GM19240 (cell line): ENCODE measurements at regions not wholly inside any gene's neighbourhood (a gene's known extent, or its start where the extent isn't known, plus 50 kb on each side); places are given as distances from the start of the nearest gene placed in this dataset.

ENCODE experiments used
- DNase-seq: peaks from one replicate; pipeline ENCODE4 v3.0.0; 2011; ENCODE audit warnings: low spot score; ENCODE audit not compliant: insufficient read length

- no peak for DNase-seq
Measured at GRCh38 chr4:179530958-179531357, 2088.7 kb upstream of the AGA start.

GRCh38 chr4:179536694-179537093, 2094.5 kb upstream of the AGA start:
- DNase-seq: no peak

DNA sequence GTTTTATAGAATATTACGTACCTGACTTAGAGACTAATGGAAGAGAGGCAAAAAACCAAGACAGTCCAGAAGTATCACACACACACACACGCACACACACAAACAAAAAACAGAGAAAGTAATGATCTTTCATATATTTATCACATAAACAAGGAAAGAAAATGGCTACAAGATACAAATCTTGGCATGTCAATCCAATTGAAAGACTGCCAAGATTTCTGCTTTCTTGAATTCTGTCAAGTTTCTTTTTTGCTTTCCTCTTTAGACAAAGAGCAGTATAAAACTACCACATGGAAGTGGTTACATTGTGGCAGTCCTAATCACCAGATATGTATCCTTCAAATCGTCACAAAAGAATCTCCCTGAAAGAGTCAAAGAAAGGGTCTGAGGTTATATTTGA, 2097.4 kb upstream of the AGA start:
- no peak for DNase-seq

GRCh38 chr4:179543771-179544170, 2101.5 kb upstream of the AGA start:
- DNase-seq: no peak

DNA sequence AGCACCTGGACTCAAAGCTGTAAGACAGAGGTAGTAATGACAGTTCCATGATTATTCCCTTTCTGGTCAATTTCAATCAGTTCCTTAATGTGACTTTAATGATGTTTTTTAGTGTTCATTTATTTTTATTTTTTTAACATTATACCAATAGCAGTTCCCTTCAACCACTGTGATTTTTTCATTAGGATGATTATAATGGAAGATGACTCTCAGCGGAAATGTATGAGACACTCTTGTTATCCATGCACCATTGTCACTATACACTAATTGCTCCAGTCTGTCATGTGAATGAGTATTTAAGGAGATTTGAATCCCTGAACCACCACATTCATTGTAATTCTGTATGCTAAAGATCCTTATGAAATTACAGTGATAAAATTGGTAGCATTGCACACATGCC, 2102.3 kb upstream of the AGA start:
- DNase-seq: no peak

DNA sequence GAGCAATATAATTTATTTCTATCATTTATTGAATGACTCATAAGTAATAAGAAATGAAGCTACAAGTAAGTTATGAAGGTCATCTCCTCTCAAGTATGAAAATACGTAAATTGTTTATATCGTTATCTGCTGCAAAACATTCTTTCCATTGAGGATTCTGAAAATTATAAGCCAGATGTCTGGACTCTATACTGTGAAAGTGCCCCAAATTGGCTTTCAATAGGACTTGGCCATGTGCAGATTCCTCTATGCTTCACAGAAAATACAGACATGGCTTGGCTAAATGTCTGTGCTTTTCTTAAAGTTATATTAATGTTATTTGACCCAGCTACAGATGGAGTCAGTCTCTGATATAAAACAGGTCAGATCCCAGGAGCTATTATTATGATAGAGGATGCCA, 2109.9 kb upstream of the AGA start:
- DNase-seq: no peak

DNA sequence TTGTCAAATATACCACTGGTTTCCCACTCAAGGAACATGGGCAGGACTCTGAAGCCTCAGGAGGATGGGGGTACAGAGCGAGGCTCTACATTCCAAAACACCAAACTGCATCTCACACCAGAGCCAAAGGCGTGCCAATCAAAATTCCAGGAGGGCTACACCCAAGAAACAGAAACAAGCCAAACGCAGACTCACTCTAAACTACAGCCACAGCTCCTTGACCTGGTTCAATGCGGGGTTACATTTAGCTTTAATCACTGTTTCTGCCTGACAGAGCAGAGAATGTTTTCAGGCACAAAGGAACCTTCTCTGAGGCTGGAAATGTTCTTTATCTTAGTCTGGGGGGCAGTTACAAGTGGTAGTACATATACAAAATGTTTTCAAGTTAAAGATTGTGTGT, 2121.5 kb upstream of the AGA start:
- DNase-seq: no peak

DNA sequence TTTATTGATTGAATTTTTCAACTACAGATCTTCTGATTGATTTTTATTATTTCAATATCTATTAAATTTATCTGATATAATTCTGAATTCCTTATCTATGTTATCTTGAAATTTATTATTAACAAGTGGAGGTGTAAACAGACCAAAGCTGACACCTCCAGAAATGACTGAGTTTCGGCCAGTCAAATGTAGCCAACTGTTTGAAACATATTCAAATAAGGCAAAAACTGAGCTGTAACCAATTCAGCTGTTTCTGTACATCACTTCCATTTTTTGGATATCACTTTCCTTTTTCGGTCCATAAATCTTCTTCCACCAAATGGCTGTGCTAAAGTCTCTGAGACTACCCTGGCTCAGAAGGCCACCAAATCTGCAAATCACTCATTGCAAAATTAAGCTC, 2127.3 kb upstream of the AGA start:
- no peak for DNase-seq

GRCh38 chr4:179582164-179582905, 2140.1 kb upstream of the AGA start:
- no peak for DNase-seq

GRCh38 chr4:179583221-179583620, 2141.0 kb upstream of the AGA start:
- no peak for DNase-seq

GRCh38 chr4:179584101-179584500, 2141.9 kb upstream of the AGA start:
- DNase-seq: no peak

- no peak for DNase-seq
Measured at GRCh38 chr4:179585761-179586160, 2143.5 kb upstream of the AGA start.

GRCh38 chr4:179586460-179586859, 2144.2 kb upstream of the AGA start:
- no peak for DNase-seq

DNA sequence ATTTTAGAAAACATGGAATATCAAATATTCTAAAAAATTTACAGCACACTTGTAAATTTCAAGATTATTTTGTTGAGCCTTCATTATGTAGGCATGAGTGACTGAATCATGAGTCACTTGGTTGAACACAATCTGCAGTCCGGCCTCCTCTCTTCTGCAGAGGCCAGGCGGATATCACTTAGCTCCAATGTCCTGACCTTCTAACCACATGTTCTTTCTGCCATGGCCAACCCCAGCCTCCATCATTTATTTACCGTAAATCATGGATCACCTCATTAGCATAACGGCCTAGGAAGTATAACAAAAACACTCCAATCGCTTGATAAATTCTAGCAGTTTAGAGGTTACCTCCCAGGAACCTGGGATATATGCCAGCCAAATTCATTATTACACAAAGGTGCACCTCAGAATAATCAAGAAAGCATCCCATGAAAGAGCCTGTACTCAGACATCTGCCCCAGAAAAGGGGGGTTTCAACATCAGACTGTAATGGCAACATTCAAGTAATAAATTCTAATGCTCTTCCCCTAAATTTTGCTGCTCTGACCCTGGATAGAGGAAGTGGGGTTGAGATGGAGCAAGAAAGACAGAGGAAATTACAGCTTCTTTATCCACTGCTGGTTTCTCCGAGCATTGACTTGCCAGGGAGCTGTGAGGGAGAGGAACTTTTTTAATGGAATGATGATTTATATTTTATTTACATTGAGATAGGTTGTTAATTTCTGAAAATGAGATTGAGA, 2153.6 kb upstream of the AGA start:
- no peak for DNase-seq

DNA sequence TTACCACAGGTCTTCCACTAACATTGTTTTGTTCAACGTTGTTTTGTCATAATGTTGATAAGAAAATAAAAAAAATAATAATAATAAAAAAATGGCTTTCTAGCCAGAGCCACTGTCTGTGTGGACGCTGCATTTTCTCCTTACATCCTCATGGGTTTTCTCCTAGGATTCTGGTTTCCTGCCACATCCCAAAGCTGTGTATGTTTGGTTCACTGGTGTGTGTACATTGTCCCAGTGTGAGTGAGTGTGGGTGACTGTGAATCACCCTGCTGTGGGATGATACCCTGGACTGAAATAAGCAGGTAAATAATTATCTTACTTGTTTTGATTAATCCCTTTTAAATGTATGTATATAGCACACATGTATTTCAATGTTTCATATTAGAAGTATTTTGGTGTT, 2154.4 kb upstream of the AGA start:
- no peak for DNase-seq

- no peak for DNase-seq
Measured at GRCh38 chr4:179597301-179597700, 2155.1 kb upstream of the AGA start.

DNA sequence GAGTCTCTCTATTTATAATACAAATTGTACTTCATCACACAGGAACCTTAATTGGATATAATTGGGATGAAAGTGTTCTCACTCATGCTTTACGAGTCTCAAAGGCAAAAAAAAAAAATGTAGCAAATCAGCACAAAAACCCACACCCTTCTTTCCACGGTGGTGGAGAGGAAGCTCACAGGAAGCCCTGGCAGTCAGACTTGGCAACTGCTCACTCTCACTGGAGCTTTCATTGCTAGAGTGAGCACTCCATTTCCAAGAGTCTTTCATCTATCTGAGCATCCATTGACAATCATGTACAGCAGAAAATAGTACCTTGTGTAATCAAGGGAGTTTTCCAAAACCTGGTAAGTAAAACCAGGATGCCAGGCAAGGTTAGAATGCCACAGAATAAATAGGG, 2159.4 kb upstream of the AGA start:
- DNase-seq: no peak

- DNase-seq: no peak
Measured at GRCh38 chr4:179605196-179605595, 2163.0 kb upstream of the AGA start.

DNA sequence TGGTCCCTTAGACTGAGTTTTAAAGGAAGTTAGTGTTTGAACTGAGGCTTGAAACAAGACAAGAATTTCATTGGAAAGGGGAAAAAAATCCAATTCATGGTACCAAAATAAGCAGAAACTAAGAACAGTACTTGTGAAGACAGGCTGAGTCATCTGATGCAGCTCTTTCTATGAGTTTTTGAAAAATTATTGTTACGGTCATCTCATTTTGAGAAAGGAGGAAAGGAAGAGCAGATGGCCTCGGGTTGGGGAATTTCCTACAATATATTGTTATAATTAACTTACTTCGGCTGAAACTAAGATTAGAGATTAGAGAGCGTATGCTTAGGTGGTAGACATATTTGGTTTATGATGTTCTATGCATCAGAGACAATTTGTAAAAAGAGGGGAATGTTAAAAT, 2164.8 kb upstream of the AGA start:
- DNase-seq: no peak

DNA sequence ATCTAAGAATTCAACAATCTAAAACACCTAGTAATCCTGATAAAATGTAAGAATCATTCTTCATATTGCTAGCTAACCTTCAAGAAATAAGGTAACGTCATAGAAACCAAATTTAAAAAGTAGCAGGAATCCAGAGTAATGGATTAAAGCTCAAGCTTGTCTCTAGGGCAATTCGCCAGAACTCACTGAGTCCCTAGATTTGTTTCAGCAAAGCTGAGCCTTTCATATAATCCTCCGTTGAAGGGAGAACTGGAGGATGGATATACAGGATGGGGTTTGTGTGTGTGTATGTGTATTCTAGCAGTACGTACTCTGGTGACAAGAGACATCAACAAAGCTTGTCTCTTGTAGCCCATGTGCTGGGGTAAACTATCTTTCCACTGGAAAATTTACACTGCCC, 2173.5 kb upstream of the AGA start:
- no peak for DNase-seq

DNA sequence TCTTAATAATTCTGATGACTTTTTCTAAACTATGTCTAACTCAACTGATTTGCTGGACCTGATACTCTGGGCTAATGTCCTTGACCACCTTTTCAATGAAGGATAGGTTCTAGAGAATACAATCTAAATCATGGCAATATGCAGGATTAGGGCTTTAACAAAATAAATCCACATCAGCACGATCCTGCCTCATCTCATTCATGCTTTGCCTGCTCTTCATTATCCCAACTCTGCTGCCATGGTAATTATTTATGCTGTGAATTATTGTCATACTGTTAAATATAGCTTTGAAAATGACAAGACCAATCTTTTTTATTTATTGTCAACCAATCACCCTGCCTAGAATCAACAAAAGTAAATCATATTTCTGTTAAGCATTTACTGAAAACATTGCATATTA, 2176.7 kb upstream of the AGA start:
- no peak for DNase-seq

DNA sequence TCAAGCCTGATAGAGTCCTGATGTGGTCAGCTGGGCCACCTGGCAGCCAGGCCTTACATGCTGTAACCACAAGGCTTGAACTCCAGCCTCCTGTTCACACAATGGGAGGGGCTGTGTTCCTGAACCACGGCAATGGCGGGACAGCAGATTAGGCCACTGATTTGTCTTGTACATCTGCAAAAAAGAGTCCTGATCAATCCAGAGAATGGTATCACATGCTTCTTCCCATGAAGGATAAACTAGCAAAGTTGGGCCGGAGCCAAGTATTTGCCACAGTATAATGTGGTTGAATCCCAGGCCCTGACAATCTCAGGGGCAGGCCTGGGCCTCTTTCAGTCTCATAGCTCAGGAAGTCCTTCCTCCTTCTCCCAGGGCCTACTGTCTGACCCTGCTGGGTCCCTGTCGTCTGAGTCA, 2182.5 kb upstream of the AGA start:
- DNase-seq: no peak

DNA sequence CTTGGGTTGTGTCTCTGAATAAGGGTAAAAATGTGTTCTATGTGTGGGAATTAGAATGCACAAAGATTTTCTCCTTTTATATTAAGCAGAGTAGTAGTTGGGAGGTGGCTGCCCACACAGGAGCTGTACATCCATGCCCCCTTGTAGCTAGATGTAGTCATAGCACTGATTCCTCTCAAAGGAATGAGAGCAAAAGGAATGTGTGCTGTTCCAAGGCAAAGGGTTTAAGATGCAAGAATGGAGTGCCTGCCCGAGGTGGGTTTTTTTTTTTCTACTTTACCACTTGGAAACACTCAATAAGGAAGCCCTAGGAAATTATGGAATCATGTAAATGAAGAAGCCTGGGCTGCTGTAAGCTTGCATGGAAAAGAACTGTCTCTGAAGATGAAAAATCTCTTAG, 2183.2 kb upstream of the AGA start:
- DNase-seq: no peak
